Upper lobe of left lung (tissue), 6 donors: ENCODE measurements at regions not wholly inside any gene's neighbourhood (a gene's known extent, or its start where the extent isn't known, plus 50 kb on each side); places are given as distances from the start of the nearest gene placed in this dataset.

Experiments
- ATAC-seq, 2 donors: fragments of 200-7000 bp; cut with Tn5 transposase; one replicate each; pipeline ENCODE4 v1.9.1; 2022; ENCODE audit warnings: mild to moderate bottlenecking in 2 of 2, moderate library complexity in 2 of 2; ENCODE audit not compliant: low FRiP score in 2 of 2
- DNase-seq, 2 donors: peaks; one replicate each; pipeline ENCODE4 v3.0.0-alpha.2; 2019 to 2020
- H3K27ac ChIP-seq, 4 donors: fragments of 200-600 bp; sonication (generic); one replicate each; pipeline ENCODE4 v1.5.1; 2016 to 2019
- H3K27me3 ChIP-seq, 4 donors: fragments of 200-600 bp; sonication (generic); one replicate each; pipeline ENCODE4 v1.5.1; 2017 to 2019
- H3K36me3 ChIP-seq, 4 donors: fragments of 200-600 bp; sonication (generic); one replicate each; pipeline ENCODE4 v1.5.1; 2016 to 2019
- H3K4me1 ChIP-seq, 4 donors: fragments of 200-600 bp; sonication (generic); one replicate each; pipeline ENCODE4 v1.5.1; 2018 to 2019
- H3K4me3 ChIP-seq, 4 donors: fragments of 200-600 bp; sonication (generic); one replicate each; pipeline ENCODE4 v1.5.1; 2017 to 2019; ENCODE audit warnings: mild to moderate bottlenecking in 2 of 4, moderate library complexity in 1 of 4
- H3K9me3 ChIP-seq, 4 donors: fragments of 200-600 bp; sonication (generic); one replicate each; pipeline ENCODE4 v1.5.1; 2018 to 2019
- EP300 ChIP-seq, 4 donors: sonication (generic); formaldehyde crosslinking; IDR thresholded peaks; one replicate each; pipeline ENCODE4 v1.5.1; 2017; ENCODE audit warnings: antibody characterized with exemption in 4 of 4, control low read depth in 2 of 4
- POLR2A ChIP-seq, 4 donors: fragments of 450-650 bp; IDR thresholded peaks; one replicate each; pipeline ENCODE4 v1.5.1; 2016 to 2017; ENCODE audit warnings: antibody characterized with exemption in 4 of 4, mild to moderate bottlenecking in 2 of 4
- POLR2AphosphoS5 ChIP-seq, 2 donors: sonication (generic); formaldehyde crosslinking; IDR thresholded peaks; one replicate each; pipeline ENCODE4 v1.5.1; 2017; ENCODE audit warnings: antibody characterized with exemption in 2 of 2
- WGBS, 2 donors: methylation state at CpG; one replicate each; pipeline ENCODE4 v1.1.5; 2017 to 2018; 5-methylcytosine and 5-hydroxymethylcytosine counted together
- TF ChIP-seq, protein P1 (sequence below), 6 experiments: fragments of 450-650 bp in 4 of 6; fragments of 200-600 bp in 2 of 6; sonication (generic) in 2 of 6; IDR thresholded peaks; one replicate each; pipeline ENCODE4 v1.5.1; 2016 to 2019; ENCODE audit warnings: antibody characterized with exemption in 6 of 6
- donor health status: DM: no; HTN: no; CAD: no; lungs with moderate emphysema.
- donor health status: DM: no; HTN: yes; CAD: no; lungs with severe emphysema.

DNA sequence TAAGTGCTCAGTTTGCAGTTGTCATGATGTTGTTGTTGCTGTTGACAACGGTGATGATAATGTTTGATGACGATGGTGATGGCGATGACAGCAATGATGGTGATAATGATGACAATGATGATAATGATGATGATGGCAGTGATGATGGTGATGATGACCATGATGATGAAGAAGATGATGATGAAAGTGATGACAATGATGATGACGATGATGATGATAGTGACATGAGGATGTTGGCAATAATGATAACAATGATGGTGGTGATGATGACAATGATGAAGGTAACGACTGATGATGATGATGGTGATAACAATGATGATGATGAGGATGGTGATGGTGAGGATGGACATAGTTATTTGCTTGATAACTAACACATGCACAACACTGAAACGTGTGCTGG is 778.5 kb downstream of the VRK1 start:
- TF ChIP-seq EP300 (IDR thresholded peaks at IDR 0.05) = no peak
- no peak for TF ChIP-seq POLR2AphosphoS5 (IDR thresholded peaks at IDR 0.05)
- TF ChIP-seq POLR2A (IDR thresholded peaks at IDR 0.05) = no peak
- TF ChIP-seq, protein P1, sequence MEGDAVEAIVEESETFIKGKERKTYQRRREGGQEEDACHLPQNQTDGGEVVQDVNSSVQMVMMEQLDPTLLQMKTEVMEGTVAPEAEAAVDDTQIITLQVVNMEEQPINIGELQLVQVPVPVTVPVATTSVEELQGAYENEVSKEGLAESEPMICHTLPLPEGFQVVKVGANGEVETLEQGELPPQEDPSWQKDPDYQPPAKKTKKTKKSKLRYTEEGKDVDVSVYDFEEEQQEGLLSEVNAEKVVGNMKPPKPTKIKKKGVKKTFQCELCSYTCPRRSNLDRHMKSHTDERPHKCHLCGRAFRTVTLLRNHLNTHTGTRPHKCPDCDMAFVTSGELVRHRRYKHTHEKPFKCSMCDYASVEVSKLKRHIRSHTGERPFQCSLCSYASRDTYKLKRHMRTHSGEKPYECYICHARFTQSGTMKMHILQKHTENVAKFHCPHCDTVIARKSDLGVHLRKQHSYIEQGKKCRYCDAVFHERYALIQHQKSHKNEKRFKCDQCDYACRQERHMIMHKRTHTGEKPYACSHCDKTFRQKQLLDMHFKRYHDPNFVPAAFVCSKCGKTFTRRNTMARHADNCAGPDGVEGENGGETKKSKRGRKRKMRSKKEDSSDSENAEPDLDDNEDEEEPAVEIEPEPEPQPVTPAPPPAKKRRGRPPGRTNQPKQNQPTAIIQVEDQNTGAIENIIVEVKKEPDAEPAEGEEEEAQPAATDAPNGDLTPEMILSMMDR (IDR thresholded peaks at IDR 0.05) = no peak
- Histone ChIP-seq H3K9me3 (no peaks in the 10 kb centered on the region), H3K4me1 (no peaks in the 10 kb centered on the region), H3K36me3 (no peaks in the 10 kb centered on the region), H3K4me3 (no peak overlapping the region), H3K27ac (no peak overlapping the region), H3K27me3 (no peaks in the 10 kb centered on the region)
- no peak for DNase-seq
- 87 to 89% methylated on average over 6 of the region's 6 CpGs for WGBS, 2 donors
- no peak for ATAC-seq

DNA sequence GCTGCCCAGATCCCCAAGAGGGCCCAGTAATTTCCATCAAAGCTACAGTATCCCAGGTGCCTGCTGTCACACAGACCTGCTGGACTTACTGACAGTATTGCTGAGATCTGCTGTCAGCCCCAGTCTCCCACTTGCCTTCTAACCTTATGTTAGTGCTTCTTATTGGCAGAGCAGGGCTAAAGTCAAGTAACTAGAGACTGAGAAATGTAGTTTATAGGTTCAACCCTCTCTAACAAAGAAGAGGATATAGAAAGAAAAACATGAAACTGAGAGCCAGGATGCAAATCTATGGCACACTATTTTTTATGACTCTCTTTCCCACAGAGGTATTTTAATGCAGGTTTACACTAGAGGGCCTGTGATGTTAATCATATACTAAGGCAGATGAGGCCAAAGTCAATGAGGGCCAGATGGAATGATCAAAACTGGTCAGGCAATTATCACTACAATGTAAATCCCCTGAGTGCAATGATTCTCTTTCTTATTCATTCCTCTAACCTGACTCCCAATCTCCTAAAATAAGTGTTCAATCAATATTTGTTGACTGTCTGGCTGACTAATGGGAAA is 781.9 kb downstream of the VRK1 start:
- TF ChIP-seq POLR2A (IDR thresholded peaks at IDR 0.05) = no peak
- no peak for TF ChIP-seq POLR2AphosphoS5 (IDR thresholded peaks at IDR 0.05)
- TF ChIP-seq, protein P1 (IDR thresholded peaks at IDR 0.05) = no peak
- no peak for TF ChIP-seq EP300 (IDR thresholded peaks at IDR 0.05)
- ATAC-seq (no peak), DNase-seq (no peak)
- Histone ChIP-seq H3K9me3 (no peaks in the 10 kb centered on the region), H3K4me3 (no peak overlapping the region), H3K27me3 (no peaks in the 10 kb centered on the region), H3K27ac (no peak overlapping the region), H3K36me3 (no peaks in the 10 kb centered on the region), H3K4me1 (no peaks in the 10 kb centered on the region)

DNA sequence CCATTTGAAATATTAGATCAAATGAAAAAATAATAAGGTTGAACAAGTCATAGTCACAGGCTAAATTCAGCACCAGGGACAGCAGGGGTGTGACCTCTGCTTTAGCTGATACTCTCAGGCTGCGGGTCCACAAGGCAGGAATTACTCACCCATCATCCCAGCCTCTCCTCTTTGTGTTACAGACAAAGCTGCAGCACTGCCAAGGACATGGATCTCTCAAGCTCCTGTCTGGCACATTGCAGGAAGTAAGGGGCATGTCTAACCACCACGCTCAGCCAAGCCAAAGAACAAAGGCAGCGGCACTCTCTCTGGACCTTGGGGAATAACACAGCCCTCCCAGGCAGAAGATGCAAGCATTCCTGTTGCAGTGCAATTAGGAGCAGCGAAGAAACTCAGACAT is 783.8 kb downstream of the VRK1 start:
- H3K36me3 ChIP-seq = no peaks in the 10 kb centered on the region
- no peak overlapping the region for H3K4me3 ChIP-seq
- no peaks in the 10 kb centered on the region for H3K4me1 ChIP-seq
- no peak overlapping the region for H3K27ac ChIP-seq
- ATAC-seq (no peak), DNase-seq (no peak)
- no peaks in the 10 kb centered on the region for H3K9me3 ChIP-seq
- TF ChIP-seq, protein P1 (IDR thresholded peaks at IDR 0.05) = no peak
- TF ChIP-seq POLR2A (IDR thresholded peaks at IDR 0.05) (no peak), EP300 (IDR thresholded peaks at IDR 0.05) (no peak), POLR2AphosphoS5 (IDR thresholded peaks at IDR 0.05) (no peak)
- no peaks in the 10 kb centered on the region for H3K27me3 ChIP-seq
- 41 to 54% methylated on average over 3 to 4 of the region's 4 CpGs for WGBS, 2 donors

DNA sequence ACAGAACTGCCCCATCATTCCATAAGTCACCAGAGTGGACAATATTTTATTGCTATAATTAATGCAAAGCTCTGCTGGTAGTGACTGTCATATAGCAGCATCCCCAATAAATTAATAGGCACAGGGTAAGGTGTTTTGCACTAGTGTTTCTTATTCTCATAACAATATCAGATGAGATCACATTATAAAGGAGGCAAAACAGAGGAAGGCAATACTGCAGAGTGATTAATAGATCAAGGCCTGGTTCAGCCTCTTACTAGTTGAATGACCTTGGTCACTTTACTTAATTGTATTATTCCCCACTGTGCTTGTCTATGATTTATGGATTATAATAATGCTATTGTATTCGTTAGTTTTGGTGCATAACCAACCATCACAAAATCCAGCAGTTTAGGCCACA is 784.8 kb downstream of the VRK1 start:
- Histone ChIP-seq H3K9me3 (no peaks in the 10 kb centered on the region), H3K36me3 (no peaks in the 10 kb centered on the region), H3K27ac (no peak overlapping the region), H3K4me3 (no peak overlapping the region), H3K4me1 (no peaks in the 10 kb centered on the region), H3K27me3 (no peaks in the 10 kb centered on the region)
- no peak for DNase-seq
- WGBS, 2 donors = 52 to 79% methylated on average over 1 of the region's 1 CpG
- ATAC-seq = no peak
- TF ChIP-seq, protein P1 (IDR thresholded peaks at IDR 0.05) = no peak
- no peak for TF ChIP-seq EP300 (IDR thresholded peaks at IDR 0.05)
- no peak for TF ChIP-seq POLR2AphosphoS5 (IDR thresholded peaks at IDR 0.05)
- no peak for TF ChIP-seq POLR2A (IDR thresholded peaks at IDR 0.05)

DNA sequence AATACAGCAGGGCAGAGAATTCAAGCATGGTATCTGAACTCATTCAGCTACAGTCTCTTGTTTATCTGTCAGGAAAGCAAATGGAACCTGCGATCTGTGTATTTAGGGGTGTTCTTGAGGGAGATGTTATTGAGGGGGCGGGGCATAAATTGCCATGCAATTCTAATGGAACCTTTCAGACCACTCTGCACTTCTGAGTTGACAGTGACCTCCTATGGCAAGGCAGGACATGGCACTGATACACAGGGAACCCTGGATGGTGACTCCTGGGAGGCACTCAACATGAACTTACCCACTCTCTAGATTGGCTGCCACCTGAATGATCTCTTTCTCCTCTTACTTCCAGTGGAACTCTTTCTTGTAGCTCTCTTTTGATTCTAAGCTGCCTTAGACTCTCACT is 787.3 kb downstream of the VRK1 start:
- DNase-seq (no peak), ATAC-seq (no peak)
- H3K4me1 ChIP-seq = no peaks in the 10 kb centered on the region
- no peak overlapping the region for H3K4me3 ChIP-seq
- H3K36me3 ChIP-seq = no peaks in the 10 kb centered on the region
- 47 to 61% methylated on average over 2 of the region's 2 CpGs for WGBS, 2 donors
- H3K27me3 ChIP-seq = no peaks in the 10 kb centered on the region
- no peaks in the 10 kb centered on the region for H3K9me3 ChIP-seq
- no peak overlapping the region for H3K27ac ChIP-seq
- TF ChIP-seq, protein P1 (IDR thresholded peaks at IDR 0.05) = no peak
- TF ChIP-seq POLR2A (IDR thresholded peaks at IDR 0.05) (no peak), POLR2AphosphoS5 (IDR thresholded peaks at IDR 0.05) (no peak), EP300 (IDR thresholded peaks at IDR 0.05) (no peak)
